Inflammatory macrophage treated with lipopolysaccharide for 4 hours (primary cell): ENCODE measurements at regions not wholly inside any gene's neighbourhood (a gene's known extent, or its start where the extent isn't known, plus 50 kb on each side); places are given as distances from the start of the nearest gene placed in this dataset.

Source experiments
- DNase-seq: peaks from one replicate; pipeline ENCODE4 v3.0.0-alpha.2; 2020

GRCh38 chr9:120210274-120210673, 369.7 kb downstream of the CDK5RAP2 start:
- DNase-seq = no peak

- DNase-seq = no peak
Measured at GRCh38 chr9:120202856-120203654, 376.9 kb downstream of the CDK5RAP2 start.

GRCh38 chr9:120198027-120198426, 381.9 kb downstream of the CDK5RAP2 start:
- DNase-seq = no peak

GRCh38 chr9:120197605-120198004, 382.4 kb downstream of the CDK5RAP2 start:
- no peak for DNase-seq

- DNase-seq = no peak
Measured at GRCh38 chr9:120191141-120191540, 388.8 kb downstream of the CDK5RAP2 start.

GRCh38 chr9:120187758-120188157, 392.2 kb downstream of the CDK5RAP2 start:
- DNase-seq = no peak

- DNase-seq = no peak
Measured at GRCh38 chr9:120186276-120186675, 393.7 kb downstream of the CDK5RAP2 start.

- no peak for DNase-seq
Measured at GRCh38 chr9:120184266-120184665, 395.7 kb downstream of the CDK5RAP2 start.

- no peak for DNase-seq
Measured at GRCh38 chr9:120183615-120184014, 396.4 kb downstream of the CDK5RAP2 start.

GRCh38 chr9:120182011-120182410, 398.0 kb downstream of the CDK5RAP2 start:
- DNase-seq = no peak

GRCh38 chr9:120177121-120177520, 402.8 kb downstream of the CDK5RAP2 start:
- DNase-seq = no peak

GRCh38 chr9:120175031-120175430, 404.9 kb downstream of the CDK5RAP2 start:
- DNase-seq = no peak

GRCh38 chr9:120161776-120162175, 418.2 kb downstream of the CDK5RAP2 start:
- DNase-seq = no peak

GRCh38 chr9:120158221-120158620, 421.7 kb downstream of the CDK5RAP2 start:
- no peak for DNase-seq

GRCh38 chr9:120156376-120156775, 423.6 kb downstream of the CDK5RAP2 start:
- DNase-seq = no peak

- no peak for DNase-seq
Measured at GRCh38 chr9:120153258-120153657, 426.7 kb downstream of the CDK5RAP2 start.

- no peak for DNase-seq
Measured at GRCh38 chr9:120152295-120152694, 427.7 kb downstream of the CDK5RAP2 start.

GRCh38 chr9:120151806-120152205, 428.2 kb downstream of the CDK5RAP2 start:
- no peak for DNase-seq

- no peak for DNase-seq
Measured at GRCh38 chr9:120151149-120151548, 428.8 kb downstream of the CDK5RAP2 start.

- DNase-seq = no peak
Measured at GRCh38 chr9:120138955-120139354, 441.0 kb downstream of the CDK5RAP2 start.

GRCh38 chr9:120137186-120137840, 442.7 kb downstream of the CDK5RAP2 start:
- DNase-seq = no peak

- DNase-seq = no peak
Measured at GRCh38 chr9:120136696-120137095, 443.3 kb downstream of the CDK5RAP2 start.

- no peak for DNase-seq
Measured at GRCh38 chr9:120117081-120117480, 462.9 kb downstream of the CDK5RAP2 start.

- no peak for DNase-seq
Measured at GRCh38 chr9:120110520-120110919, 469.4 kb downstream of the CDK5RAP2 start.

GRCh38 chr9:120109242-120109641, 470.7 kb downstream of the CDK5RAP2 start:
- no peak for DNase-seq
